ENCODE measurements at regions not wholly inside any gene's neighbourhood (a gene's known extent, or its start where the extent isn't known, plus 50 kb on each side); places are given as distances from the start of the nearest gene placed in this dataset.

DNA sequence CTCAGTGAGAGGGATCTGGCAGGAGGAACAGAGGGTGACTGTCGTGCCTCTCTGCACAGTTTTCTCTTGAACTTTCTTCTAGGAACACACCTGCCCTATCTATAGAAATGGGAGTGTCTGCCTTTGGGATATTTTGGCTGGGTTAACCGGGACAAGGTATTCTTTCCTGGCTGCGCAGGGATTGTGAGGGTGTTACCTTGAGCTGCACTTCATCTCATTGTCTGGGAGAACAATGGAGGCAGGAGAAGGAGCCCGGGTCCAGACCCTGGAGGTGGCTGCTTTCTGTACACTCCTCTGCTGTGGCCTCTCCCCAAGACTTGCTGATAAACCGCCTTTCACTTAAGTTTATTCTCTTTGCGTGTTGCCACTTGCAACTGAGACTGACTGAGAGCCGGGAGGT, 192.8 kb downstream of the TBXT start (continued):
- no peak for TF ChIP-seq ZNF331 (CRISPR knock-in tag; IDR thresholded peaks at IDR 0.05; ENCODE audit: low read depth)
- no peak for TF ChIP-seq STAT1 (IDR thresholded peaks at IDR 0.05; ENCODE audit: unreplicated experiment)

DNA sequence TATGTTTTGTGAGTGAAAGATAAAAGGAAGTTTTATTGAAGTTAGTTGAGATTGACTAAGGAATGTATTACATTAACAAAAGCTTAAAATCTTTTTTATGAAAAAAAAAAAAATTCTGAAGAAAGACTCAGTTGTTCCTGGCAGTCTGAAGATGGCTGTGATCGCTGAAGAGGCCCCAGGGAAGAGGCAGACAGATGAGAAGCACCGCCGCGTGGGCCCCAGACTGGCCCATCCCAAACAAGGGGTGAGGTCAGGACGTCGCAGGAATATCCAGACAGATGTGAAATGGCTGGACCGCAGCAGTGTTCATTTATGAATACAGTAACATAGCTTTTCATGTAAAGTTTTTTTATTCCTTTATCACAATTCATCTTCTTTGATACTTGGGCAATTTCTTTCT, 194.2 kb downstream of the TBXT start:
- no peaks in the 10 kb centered on the region for H4K20me1 ChIP-seq (replicated peaks; ENCODE audit: insufficient read depth)
- no peaks in the 10 kb centered on the region for H3K36me3 Mint-ChIP-seq (ENCODE audit: low read depth)
- H3K9me2 ChIP-seq (ENCODE audit: insufficient read depth), result no peaks in the 10 kb centered on the region
- H3K9me3 Mint-ChIP-seq, result no peaks in the 10 kb centered on the region; the same call in 2 of the 3 replicates
- no peaks in the 10 kb centered on the region for H3K4me1 ChIP-seq (ENCODE audit: insufficient read depth)
- no peak overlapping the region for H3K4me3 Mint-ChIP-seq
- H3K27me3 ChIP-seq (ENCODE audit: insufficient read depth), result no peaks in the 10 kb centered on the region
- H3K79me2 ChIP-seq (replicated peaks; ENCODE audit: insufficient read depth), result no peaks in the 10 kb centered on the region
- no peak overlapping the region for H2AFZ ChIP-seq
- no peak overlapping the region for H3K27ac ChIP-seq (ENCODE audit: low read depth)
- H3K27me3 Mint-ChIP-seq (ENCODE audit: insufficient read depth, low read depth, poor library complexity), result no peaks in the 10 kb centered on the region
- H3K4me2 ChIP-seq, result no peak overlapping the region
- ATAC-seq (no peak), DNase-seq (ENCODE audit: low spot score) (no peak)
- no peaks in the 10 kb centered on the region for H3K36me3 ChIP-seq (ENCODE audit: insufficient read depth)
- no peak overlapping the region for H3K27ac Mint-ChIP-seq
- no peaks in the 10 kb centered on the region for H3F3A ChIP-seq (replicated peaks; ENCODE audit: low read depth)
- H3K4me3 ChIP-seq, result no peak overlapping the region
- H3K4me1 Mint-ChIP-seq, result peaks cover 2% of the 10 kb centered on the region; the same call in 1 of the 3 replicates
- TF ChIP-seq EZH2phosphoT487 (IDR thresholded peaks at IDR 0.05; ENCODE audit: unreplicated experiment) (no peak), JUNB (IDR thresholded peaks at IDR 0.05; ENCODE audit: unreplicated experiment) (no peak), ZNF331 (CRISPR knock-in tag; IDR thresholded peaks at IDR 0.05; ENCODE audit: low read depth) (no peak), POLR2AphosphoS5 (IDR thresholded peaks at IDR 0.05; ENCODE audit: low read depth) (no peak), STAT1 (IDR thresholded peaks at IDR 0.05; ENCODE audit: unreplicated experiment) (no peak)
- TF ChIP-seq, protein P1, sequence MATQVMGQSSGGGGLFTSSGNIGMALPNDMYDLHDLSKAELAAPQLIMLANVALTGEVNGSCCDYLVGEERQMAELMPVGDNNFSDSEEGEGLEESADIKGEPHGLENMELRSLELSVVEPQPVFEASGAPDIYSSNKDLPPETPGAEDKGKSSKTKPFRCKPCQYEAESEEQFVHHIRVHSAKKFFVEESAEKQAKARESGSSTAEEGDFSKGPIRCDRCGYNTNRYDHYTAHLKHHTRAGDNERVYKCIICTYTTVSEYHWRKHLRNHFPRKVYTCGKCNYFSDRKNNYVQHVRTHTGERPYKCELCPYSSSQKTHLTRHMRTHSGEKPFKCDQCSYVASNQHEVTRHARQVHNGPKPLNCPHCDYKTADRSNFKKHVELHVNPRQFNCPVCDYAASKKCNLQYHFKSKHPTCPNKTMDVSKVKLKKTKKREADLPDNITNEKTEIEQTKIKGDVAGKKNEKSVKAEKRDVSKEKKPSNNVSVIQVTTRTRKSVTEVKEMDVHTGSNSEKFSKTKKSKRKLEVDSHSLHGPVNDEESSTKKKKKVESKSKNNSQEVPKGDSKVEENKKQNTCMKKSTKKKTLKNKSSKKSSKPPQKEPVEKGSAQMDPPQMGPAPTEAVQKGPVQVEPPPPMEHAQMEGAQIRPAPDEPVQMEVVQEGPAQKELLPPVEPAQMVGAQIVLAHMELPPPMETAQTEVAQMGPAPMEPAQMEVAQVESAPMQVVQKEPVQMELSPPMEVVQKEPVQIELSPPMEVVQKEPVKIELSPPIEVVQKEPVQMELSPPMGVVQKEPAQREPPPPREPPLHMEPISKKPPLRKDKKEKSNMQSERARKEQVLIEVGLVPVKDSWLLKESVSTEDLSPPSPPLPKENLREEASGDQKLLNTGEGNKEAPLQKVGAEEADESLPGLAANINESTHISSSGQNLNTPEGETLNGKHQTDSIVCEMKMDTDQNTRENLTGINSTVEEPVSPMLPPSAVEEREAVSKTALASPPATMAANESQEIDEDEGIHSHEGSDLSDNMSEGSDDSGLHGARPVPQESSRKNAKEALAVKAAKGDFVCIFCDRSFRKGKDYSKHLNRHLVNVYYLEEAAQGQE (IDR thresholded peaks at IDR 0.05; ENCODE audit: unreplicated experiment), result no peak
- TF ChIP-seq, protein P2, sequence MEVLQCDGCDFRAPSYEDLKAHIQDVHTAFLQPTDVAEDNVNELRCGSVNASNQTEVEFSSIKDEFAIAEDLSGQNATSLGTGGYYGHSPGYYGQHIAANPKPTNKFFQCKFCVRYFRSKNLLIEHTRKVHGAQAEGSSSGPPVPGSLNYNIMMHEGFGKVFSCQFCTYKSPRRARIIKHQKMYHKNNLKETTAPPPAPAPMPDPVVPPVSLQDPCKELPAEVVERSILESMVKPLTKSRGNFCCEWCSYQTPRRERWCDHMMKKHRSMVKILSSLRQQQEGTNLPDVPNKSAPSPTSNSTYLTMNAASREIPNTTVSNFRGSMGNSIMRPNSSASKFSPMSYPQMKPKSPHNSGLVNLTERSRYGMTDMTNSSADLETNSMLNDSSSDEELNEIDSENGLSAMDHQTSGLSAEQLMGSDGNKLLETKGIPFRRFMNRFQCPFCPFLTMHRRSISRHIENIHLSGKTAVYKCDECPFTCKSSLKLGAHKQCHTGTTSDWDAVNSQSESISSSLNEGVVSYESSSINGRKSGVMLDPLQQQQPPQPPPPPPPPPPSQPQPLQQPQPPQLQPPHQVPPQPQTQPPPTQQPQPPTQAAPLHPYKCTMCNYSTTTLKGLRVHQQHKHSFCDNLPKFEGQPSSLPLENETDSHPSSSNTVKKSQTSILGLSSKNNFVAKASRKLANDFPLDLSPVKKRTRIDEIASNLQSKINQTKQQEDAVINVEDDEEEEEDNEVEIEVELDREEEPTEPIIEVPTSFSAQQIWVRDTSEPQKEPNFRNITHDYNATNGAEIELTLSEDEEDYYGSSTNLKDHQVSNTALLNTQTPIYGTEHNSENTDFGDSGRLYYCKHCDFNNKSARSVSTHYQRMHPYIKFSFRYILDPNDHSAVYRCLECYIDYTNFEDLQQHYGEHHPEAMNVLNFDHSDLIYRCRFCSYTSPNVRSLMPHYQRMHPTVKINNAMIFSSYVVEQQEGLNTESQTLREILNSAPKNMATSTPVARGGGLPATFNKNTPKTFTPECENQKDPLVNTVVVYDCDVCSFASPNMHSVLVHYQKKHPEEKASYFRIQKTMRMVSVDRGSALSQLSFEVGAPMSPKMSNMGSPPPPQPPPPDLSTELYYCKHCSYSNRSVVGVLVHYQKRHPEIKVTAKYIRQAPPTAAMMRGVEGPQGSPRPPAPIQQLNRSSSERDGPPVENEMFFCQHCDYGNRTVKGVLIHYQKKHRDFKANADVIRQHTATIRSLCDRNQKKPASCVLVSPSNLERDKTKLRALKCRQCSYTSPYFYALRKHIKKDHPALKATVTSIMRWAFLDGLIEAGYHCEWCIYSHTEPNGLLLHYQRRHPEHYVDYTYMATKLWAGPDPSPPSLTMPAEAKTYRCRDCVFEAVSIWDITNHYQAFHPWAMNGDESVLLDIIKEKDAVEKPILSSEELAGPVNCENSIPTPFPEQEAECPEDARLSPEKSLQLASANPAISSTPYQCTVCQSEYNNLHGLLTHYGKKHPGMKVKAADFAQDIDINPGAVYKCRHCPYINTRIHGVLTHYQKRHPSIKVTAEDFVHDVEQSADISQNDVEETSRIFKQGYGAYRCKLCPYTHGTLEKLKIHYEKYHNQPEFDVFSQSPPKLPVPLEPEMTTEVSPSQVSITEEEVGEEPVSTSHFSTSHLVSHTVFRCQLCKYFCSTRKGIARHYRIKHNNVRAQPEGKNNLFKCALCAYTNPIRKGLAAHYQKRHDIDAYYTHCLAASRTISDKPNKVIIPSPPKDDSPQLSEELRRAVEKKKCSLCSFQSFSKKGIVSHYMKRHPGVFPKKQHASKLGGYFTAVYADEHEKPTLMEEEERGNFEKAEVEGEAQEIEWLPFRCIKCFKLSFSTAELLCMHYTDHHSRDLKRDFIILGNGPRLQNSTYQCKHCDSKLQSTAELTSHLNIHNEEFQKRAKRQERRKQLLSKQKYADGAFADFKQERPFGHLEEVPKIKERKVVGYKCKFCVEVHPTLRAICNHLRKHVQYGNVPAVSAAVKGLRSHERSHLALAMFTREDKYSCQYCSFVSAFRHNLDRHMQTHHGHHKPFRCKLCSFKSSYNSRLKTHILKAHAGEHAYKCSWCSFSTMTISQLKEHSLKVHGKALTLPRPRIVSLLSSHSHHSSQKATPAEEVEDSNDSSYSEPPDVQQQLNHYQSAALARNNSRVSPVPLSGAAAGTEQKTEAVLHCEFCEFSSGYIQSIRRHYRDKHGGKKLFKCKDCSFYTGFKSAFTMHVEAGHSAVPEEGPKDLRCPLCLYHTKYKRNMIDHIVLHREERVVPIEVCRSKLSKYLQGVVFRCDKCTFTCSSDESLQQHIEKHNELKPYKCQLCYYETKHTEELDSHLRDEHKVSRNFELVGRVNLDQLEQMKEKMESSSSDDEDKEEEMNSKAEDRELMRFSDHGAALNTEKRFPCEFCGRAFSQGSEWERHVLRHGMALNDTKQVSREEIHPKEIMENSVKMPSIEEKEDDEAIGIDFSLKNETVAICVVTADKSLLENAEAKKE (CRISPR knock-in tag; IDR thresholded peaks at IDR 0.05), result no peak
- TF ChIP-seq, protein P3, sequence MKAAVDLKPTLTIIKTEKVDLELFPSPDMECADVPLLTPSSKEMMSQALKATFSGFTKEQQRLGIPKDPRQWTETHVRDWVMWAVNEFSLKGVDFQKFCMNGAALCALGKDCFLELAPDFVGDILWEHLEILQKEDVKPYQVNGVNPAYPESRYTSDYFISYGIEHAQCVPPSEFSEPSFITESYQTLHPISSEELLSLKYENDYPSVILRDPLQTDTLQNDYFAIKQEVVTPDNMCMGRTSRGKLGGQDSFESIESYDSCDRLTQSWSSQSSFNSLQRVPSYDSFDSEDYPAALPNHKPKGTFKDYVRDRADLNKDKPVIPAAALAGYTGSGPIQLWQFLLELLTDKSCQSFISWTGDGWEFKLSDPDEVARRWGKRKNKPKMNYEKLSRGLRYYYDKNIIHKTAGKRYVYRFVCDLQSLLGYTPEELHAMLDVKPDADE (IDR thresholded peaks at IDR 0.05), result no peak

Data from GM23338 (cell line).